T47D (cell line): ENCODE measurements at regions not wholly inside any gene's neighbourhood (a gene's known extent, or its start where the extent isn't known, plus 50 kb on each side); places are given as distances from the start of the nearest gene placed in this dataset.

Experiments
- DNase-seq, 2 experiments: peaks; one replicate each; pipeline versions ENCODE4 v3.0.0 to v3.0.0-alpha.2; 2011 to 2012; ENCODE audit warnings: low read depth in 1 of 2, low spot score in 1 of 2
- JUND ChIP-seq: IDR thresholded peaks from 2 replicates; pipeline ENCODE4 v1.6.1; 2012; ENCODE audit warnings: low read depth
- in situ Hi-C: cut with HindIII; loops from 2 replicates; pipeline ENCODE4 v1.10.0; 2016; ENCODE audit warnings: low sequenced_read_pairs, low pct_unique_long_range_greater_than_20kb

DNA sequence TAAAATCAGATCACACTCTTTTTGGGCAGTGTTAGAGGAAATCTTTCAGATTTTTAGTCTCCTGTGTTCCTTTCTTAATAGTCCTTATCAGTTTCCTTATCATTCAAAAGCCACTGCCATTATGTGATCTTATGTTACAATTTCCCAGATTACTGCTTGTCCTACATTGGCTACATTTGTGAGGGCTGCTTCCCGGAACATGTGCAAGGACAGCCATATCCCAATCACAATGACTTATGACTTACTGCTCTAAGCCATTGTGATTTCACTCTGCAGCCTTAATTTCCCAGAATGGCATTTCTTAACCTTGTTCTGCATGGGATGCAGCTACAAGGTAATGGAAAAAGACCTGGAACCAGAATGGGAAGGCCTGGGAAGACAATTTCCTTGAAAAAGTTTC lies 125.1 kb upstream of the PPP2R3A start:
- no peak for TF ChIP-seq JUND
- DNase-seq = no peak
- in situ Hi-C loops = no loop called here

- TF ChIP-seq JUND = no peak
- DNase-seq = no peak
- in situ Hi-C loops = no loop called here
These were observed 121.1 kb upstream of the PPP2R3A start for GRCh38 chr3:135844386-135844785.

DNA sequence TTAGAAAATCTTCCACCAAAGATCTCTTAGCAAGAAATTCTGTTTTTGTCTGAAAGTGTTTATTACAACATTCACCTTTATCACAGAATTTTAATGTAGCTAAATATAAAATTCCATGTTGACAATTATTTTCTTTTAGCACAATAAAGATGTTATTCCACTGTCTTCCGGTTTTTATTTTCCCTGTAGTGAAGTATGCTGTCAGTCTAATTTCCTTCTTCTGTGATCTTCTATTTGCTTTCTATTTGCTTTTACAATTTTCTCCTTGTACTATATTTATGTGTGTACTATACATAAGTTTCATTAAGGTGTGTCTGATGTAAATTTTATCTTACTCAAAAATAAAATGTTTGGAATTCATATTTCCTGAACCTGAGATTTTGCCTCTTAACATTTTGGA lies 117.5 kb upstream of the PPP2R3A start:
- in situ Hi-C loops = no loop called here
- no peak for TF ChIP-seq JUND
- DNase-seq = no peak

DNA sequence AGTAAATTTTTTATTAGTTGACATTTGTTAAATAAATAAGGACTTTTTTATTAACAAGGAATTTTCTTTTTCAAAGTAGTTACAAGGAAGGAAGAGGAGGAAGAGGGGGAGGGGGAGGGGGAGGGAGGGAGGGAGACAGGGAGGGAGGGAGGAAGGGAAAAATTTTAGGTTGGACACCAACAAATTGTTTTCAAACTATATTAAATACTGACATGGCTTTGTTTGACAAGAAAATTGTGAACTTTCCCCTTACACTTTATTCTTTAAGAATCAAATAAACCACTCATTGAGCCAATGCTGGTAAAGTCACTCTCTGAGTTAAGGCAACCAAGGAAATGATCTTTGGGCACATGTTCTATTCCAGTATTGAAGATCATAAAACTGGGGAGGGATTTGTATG lies 115.7 kb upstream of the PPP2R3A start:
- DNase-seq = no peak
- in situ Hi-C loops = no loop called here
- no peak for TF ChIP-seq JUND

DNA sequence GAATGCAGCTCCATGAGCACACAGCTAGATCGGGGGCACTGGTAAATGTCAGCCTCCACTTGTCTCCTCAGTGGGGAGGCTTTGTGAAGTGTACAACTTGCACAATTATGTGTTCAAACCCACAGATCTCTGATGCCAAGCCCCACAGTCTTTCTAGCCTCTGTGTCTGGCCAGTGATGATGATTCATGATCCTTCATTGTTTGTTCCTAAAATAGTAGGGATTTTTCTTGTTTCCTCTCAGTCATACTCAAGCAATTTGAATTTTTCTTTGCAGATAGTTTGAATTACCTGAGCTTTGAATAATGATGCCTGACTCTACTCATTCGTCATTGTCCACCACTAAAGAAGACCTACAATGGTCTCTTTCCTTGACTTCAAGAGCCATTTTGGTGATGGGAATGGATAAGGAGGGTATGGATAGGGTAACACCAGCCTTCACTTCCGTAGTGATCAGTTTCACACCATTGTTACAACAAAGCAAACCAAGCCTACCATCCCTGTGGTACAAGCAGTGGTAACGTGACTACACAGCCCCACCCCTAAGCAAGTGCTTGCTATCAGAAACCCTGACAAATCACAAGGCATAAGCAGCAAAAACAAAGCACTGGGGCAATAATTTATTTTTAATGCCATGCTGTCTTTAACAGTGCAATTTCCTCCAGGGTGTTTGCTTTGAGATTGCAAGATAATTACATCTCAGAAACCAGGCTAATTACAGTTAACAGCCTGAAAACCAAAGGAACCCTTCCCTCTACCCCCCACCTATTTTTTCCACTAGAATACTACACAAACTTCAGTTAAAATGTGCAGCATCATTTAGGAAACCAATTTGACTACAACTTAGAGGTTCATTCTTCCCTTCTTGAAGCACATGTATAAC lies 114.1 kb upstream of the PPP2R3A start:
- TF ChIP-seq JUND = no peak
- in situ Hi-C loops = no loop called here
- no peak for DNase-seq

GRCh38 chr3:135853981-135854380 lies 111.5 kb upstream of the PPP2R3A start:
- no peak for TF ChIP-seq JUND
- in situ Hi-C loops = no loop called here
- no peak for DNase-seq

GRCh38 chr3:135860761-135861160 lies 104.8 kb upstream of the PPP2R3A start:
- no peak for DNase-seq
- TF ChIP-seq JUND = no peak
- in situ Hi-C loops = no loop called here

- in situ Hi-C loops = no loop called here
- no peak for TF ChIP-seq JUND
- DNase-seq = no peak
These were observed 103.2 kb upstream of the PPP2R3A start for GRCh38 chr3:135862361-135862760.

- DNase-seq = no peak
- no peak for TF ChIP-seq JUND
- in situ Hi-C loops = no loop called here
These were observed 101.5 kb upstream of the PPP2R3A start for GRCh38 chr3:135864060-135864459.

- in situ Hi-C loops = no loop called here
- TF ChIP-seq JUND = no peak
- no peak for DNase-seq
These were observed 100.4 kb upstream of the PPP2R3A start for GRCh38 chr3:135865085-135865484.

DNA sequence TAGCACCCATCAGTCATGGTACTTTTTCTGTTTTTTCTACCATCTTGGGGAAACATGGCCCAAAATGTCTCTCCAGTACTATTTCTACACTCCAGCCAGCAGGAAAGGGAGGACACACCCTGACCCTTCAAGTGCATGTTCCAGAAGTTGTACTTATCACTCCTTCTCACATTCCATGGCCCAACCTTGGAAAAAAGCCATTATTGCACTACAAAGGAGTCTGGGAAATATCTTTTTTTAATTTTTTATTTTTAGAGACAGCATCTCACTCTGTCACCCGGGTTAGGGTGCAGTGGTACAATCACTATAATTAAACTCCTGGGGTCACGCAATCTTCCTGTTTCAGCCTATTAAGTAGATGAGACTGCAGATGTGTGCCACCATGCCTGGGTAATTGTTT lies 100.0 kb upstream of the PPP2R3A start:
- TF ChIP-seq JUND = no peak
- in situ Hi-C loops = no loop called here
- DNase-seq = no peak

- TF ChIP-seq JUND = no peak
- no peak for DNase-seq
- in situ Hi-C loops = no loop called here
These were observed 97.6 kb upstream of the PPP2R3A start for GRCh38 chr3:135867911-135868310.

DNA sequence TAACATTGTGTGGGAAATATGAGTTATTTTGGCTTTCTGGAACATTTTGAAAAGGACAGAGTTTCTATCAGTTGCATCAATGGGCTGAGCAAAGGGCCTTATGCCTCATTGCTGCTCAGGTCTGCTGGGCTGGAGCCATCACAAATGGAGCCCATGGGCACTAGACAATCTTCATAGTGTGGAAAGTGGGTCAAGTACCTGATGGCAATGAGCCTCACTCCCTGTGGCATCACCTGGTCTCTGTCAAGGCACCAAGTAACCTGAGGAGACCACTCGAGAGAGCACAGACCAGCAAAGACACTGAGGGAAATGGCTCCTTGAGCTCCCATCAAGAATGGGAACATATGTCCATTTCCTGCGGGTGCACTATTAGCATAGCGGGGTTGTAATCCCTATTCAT lies 96.7 kb upstream of the PPP2R3A start:
- DNase-seq = no peak
- in situ Hi-C loops = no loop called here
- no peak for TF ChIP-seq JUND
